ENCODE measurements at regions not wholly inside any gene's neighbourhood (a gene's known extent, or its start where the extent isn't known, plus 50 kb on each side); places are given as distances from the start of the nearest gene placed in this dataset.

GRCh38 chr9:72460342-72461312 is 60.8 kb upstream of the TMC1 start:
- H3K27me3 Mint-ChIP-seq (ENCODE audit: insufficient read depth) = no peaks in the 10 kb centered on the region; the same call in 1 of the 2 replicates
- DNase-seq = no peak
- no peak overlapping the region for H3K27ac Mint-ChIP-seq
- no peak for TF ChIP-seq CTCF (IDR thresholded peaks at IDR 0.05)
- H3K9me3 Mint-ChIP-seq = no peaks in the 10 kb centered on the region
- no peaks in the 10 kb centered on the region for H3K36me3 Mint-ChIP-seq (ENCODE audit: low read depth)
- H3K4me3 Mint-ChIP-seq = no peak overlapping the region
- H3K4me1 Mint-ChIP-seq (ENCODE audit: low read depth) = peaks cover 42% of the 10 kb centered on the region

DNA sequence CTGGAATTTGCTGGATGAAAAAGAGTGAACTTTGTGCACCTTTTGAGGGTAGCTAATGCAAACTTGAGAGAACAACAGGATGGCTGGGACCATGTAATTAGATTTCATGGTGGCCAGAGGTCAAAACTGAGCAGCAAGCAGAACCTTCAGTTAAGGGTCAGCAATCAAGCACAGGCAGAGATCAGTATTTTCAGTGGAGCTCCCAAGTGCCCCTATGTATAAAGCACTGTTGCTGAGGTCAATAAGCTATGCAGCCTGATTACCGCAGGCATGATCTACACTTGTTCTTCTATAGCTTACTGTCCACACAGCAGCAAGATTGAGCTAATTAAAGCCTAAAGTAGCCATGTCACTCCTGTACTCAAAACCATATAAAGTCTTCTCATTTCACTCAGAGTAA is 62.1 kb upstream of the TMC1 start:
- no peak for DNase-seq
- peaks cover 30% of the 10 kb centered on the region for H3K4me1 Mint-ChIP-seq (ENCODE audit: low read depth)
- TF ChIP-seq CTCF (IDR thresholded peaks at IDR 0.05) = no peak
- no peaks in the 10 kb centered on the region for H3K9me3 Mint-ChIP-seq
- H3K4me3 Mint-ChIP-seq = no peak overlapping the region
- no peaks in the 10 kb centered on the region for H3K36me3 Mint-ChIP-seq (ENCODE audit: low read depth)
- H3K27me3 Mint-ChIP-seq (ENCODE audit: insufficient read depth) = no peaks in the 10 kb centered on the region; the same call in 1 of the 2 replicates
- no peak overlapping the region for H3K27ac Mint-ChIP-seq

- no peaks in the 10 kb centered on the region; the same call in 1 of the 2 replicates for H3K27me3 Mint-ChIP-seq (ENCODE audit: insufficient read depth)
- no peak overlapping the region for H3K4me3 Mint-ChIP-seq
- H3K9me3 Mint-ChIP-seq = no peaks in the 10 kb centered on the region
- peaks cover 26% of the 10 kb centered on the region for H3K4me1 Mint-ChIP-seq (ENCODE audit: low read depth)
- H3K36me3 Mint-ChIP-seq (ENCODE audit: low read depth) = no peaks in the 10 kb centered on the region
- no peak for TF ChIP-seq CTCF (IDR thresholded peaks at IDR 0.05)
- no peak for DNase-seq
- H3K27ac Mint-ChIP-seq = no peak overlapping the region
Observed at GRCh38 chr9:72458153-72458552, 63.3 kb upstream of the TMC1 start.

- DNase-seq = no peak
- Mint-ChIP-seq H3K27ac (no peak overlapping the region), H3K9me3 (no peaks in the 10 kb centered on the region), H3K36me3 (ENCODE audit: low read depth) (no peaks in the 10 kb centered on the region), H3K27me3 (ENCODE audit: insufficient read depth) (no peaks in the 10 kb centered on the region; the same call in 1 of the 2 replicates), H3K4me3 (no peak overlapping the region), H3K4me1 (ENCODE audit: low read depth) (peaks cover 18% of the 10 kb centered on the region)
- no peak for TF ChIP-seq CTCF (IDR thresholded peaks at IDR 0.05)
Observed at GRCh38 chr9:72457366-72457765, 64.0 kb upstream of the TMC1 start.

DNA sequence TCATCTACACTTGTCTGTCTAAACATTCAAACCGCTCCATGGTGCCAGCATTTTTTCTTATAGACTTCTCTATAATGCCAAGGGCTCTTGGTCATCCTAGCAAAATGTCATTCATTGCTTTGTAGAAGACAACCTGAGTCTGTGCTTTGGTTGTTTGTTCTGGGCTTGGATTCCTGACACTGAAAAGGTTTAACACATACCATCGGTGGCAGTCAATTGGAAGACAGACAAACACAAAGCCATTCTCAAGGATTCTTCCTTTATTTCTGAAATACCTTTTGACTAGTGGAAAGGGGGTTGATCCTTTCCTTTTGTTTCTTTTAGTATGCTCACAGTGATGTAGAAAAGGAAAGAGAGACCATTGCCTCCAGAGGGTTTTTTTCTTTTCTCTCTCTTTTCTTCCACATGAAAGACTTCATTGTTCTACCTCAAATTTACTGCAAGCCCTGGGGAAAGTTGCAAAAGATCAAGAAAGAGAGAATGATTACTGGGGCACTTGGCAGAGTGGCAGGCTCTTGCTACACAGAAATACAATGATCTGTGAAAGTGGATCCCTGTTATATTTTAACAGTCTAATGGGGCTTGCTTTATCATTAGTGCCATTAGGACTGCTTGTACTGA is 66.4 kb upstream of the TMC1 start:
- no peaks in the 10 kb centered on the region for H3K9me3 Mint-ChIP-seq
- TF ChIP-seq CTCF (IDR thresholded peaks at IDR 0.05) = no peak
- no peak for DNase-seq
- no peak overlapping the region for H3K4me3 Mint-ChIP-seq
- H3K4me1 Mint-ChIP-seq (ENCODE audit: low read depth) = no peaks in the 10 kb centered on the region
- H3K27me3 Mint-ChIP-seq (ENCODE audit: insufficient read depth) = no peaks in the 10 kb centered on the region; the same call in 1 of the 2 replicates
- no peaks in the 10 kb centered on the region for H3K36me3 Mint-ChIP-seq (ENCODE audit: low read depth)
- no peak overlapping the region for H3K27ac Mint-ChIP-seq
